Upper lobe of right lung (tissue), 1 donor: ENCODE measurements at regions not wholly inside any gene's neighbourhood (a gene's known extent, or its start where the extent isn't known, plus 50 kb on each side); places are given as distances from the start of the nearest gene placed in this dataset.

Experiments used
- ATAC-seq: fragments of 200-7000 bp; cut with Tn5 transposase; one replicate; pipeline ENCODE4 v1.9.1; 2020; ENCODE audit warnings: mild to moderate bottlenecking, moderate library complexity
- DNase-seq: peaks from one replicate; pipeline ENCODE4 v3.0.0-alpha.2; 2020
- H3K27ac ChIP-seq: fragments of 200-600 bp; one replicate; pipeline ENCODE4 v1.8.0; 2022
- H3K27me3 ChIP-seq: fragments of 200-600 bp; one replicate; pipeline ENCODE4 v1.8.0; 2022; ENCODE audit warnings: mild to moderate bottlenecking
- H3K36me3 ChIP-seq: fragments of 200-600 bp; one replicate; pipeline ENCODE4 v1.8.0; 2022
- H3K4me1 ChIP-seq: fragments of 200-600 bp; one replicate; pipeline ENCODE4 v1.8.0; 2022
- H3K4me3 ChIP-seq: fragments of 200-600 bp; one replicate; pipeline ENCODE4 v1.8.0; 2022; ENCODE audit warnings: mild to moderate bottlenecking
- H3K9me3 ChIP-seq: fragments of 200-600 bp; one replicate; pipeline ENCODE4 v1.8.0; 2022
- intact Hi-C: fragments of 100-400 bp; cut with DNase I; formaldehyde crosslinking; loops from one replicate; pipeline ENCODE4 v1.11.0; 2022
- TF ChIP-seq, protein P1 (sequence below): fragments of 200-600 bp; IDR thresholded peaks from one replicate; pipeline ENCODE4 v1.8.0; 2022; ENCODE audit warnings: antibody characterized with exemption
- donor health status: DM: no; HTN: yes; CAD: no; lungs with severe emphysema.

DNA sequence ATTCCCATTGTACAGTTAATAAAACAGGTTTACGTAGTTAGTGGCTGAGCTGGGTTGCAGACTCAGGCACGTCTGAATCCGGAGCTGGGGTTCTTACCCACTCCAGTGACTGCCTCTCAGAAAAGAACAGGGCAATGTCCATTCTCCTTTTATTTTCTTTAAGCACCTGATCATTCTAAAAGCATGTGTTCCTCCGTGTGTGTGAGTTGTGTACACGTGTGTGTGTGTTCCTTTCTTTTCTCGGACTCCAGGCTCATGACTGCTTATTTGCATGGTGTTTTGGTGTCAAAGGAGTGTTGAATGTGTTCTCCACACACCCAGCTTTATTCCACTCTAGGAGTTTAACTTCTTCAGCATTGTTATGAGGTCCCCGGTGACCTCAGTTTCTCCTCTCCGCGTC is 260.1 kb downstream of the SNX10 start:
- Histone ChIP-seq H3K27me3 (peaks cover 3% of the 10 kb centered on the region), H3K36me3 (no peaks in the 10 kb centered on the region), H3K4me3 (no peak overlapping the region), H3K9me3 (no peaks in the 10 kb centered on the region), H3K4me1 (peaks cover 3% of the 10 kb centered on the region), H3K27ac (no peak overlapping the region)
- DNase-seq (no peak), ATAC-seq (no peak)
- TF ChIP-seq, protein P1, sequence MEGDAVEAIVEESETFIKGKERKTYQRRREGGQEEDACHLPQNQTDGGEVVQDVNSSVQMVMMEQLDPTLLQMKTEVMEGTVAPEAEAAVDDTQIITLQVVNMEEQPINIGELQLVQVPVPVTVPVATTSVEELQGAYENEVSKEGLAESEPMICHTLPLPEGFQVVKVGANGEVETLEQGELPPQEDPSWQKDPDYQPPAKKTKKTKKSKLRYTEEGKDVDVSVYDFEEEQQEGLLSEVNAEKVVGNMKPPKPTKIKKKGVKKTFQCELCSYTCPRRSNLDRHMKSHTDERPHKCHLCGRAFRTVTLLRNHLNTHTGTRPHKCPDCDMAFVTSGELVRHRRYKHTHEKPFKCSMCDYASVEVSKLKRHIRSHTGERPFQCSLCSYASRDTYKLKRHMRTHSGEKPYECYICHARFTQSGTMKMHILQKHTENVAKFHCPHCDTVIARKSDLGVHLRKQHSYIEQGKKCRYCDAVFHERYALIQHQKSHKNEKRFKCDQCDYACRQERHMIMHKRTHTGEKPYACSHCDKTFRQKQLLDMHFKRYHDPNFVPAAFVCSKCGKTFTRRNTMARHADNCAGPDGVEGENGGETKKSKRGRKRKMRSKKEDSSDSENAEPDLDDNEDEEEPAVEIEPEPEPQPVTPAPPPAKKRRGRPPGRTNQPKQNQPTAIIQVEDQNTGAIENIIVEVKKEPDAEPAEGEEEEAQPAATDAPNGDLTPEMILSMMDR, result no peak
- intact Hi-C loops, result no loop called here

GRCh38 chr7:26553128-26553527 is 261.5 kb downstream of the SNX10 start:
- TF ChIP-seq, protein P1, result no peak
- Histone ChIP-seq H3K36me3 (no peaks in the 10 kb centered on the region), H3K27me3 (peaks cover 3% of the 10 kb centered on the region), H3K9me3 (no peaks in the 10 kb centered on the region), H3K4me3 (no peak overlapping the region), H3K27ac (no peak overlapping the region), H3K4me1 (peaks cover 3% of the 10 kb centered on the region)
- intact Hi-C loops, result no loop called here
- ATAC-seq (no peak), DNase-seq (no peak)

DNA sequence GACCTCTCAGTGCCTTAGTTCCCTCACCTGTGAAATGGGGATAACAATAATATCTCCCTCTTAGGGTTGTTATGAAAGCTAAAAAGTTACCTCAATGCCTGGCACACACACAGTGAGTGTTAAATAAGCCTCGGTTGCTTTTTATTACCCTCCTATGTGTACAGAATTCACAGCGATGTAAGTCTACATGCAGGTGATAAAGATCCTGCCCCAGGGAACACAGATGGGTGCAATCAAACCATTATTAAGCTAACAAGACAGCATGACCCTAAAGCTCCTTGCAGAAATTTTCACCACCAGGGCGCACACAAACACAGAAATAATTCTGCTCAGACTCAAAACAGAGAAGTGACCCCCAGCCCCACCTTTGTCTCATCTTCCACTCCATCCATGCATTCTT is 261.9 kb downstream of the SNX10 start:
- TF ChIP-seq, protein P1, result no peak
- DNase-seq (no peak), ATAC-seq (no peak)
- intact Hi-C loops, result no loop called here
- peaks cover 3% of the 10 kb centered on the region for H3K27me3 ChIP-seq
- H3K9me3 ChIP-seq, result no peaks in the 10 kb centered on the region
- no peaks in the 10 kb centered on the region for H3K36me3 ChIP-seq
- no peak overlapping the region for H3K4me3 ChIP-seq
- H3K4me1 ChIP-seq, result peaks cover 3% of the 10 kb centered on the region
- no peak overlapping the region for H3K27ac ChIP-seq

GRCh38 chr7:26554952-26555351 is 263.3 kb downstream of the SNX10 start:
- TF ChIP-seq, protein P1, result no peak
- Histone ChIP-seq H3K4me3 (no peak overlapping the region), H3K4me1 (peaks cover 2% of the 10 kb centered on the region), H3K9me3 (no peaks in the 10 kb centered on the region), H3K36me3 (no peaks in the 10 kb centered on the region), H3K27me3 (peaks cover 3% of the 10 kb centered on the region), H3K27ac (no peak overlapping the region)
- DNase-seq, result no peak
- intact Hi-C loops, result no loop called here
- ATAC-seq, result no peak

GRCh38 chr7:26556061-26556881 is 264.6 kb downstream of the SNX10 start:
- Histone ChIP-seq H3K4me3 (no peak overlapping the region), H3K4me1 (no peaks in the 10 kb centered on the region), H3K27me3 (peaks cover 3% of the 10 kb centered on the region), H3K27ac (no peak overlapping the region), H3K9me3 (no peaks in the 10 kb centered on the region), H3K36me3 (no peaks in the 10 kb centered on the region)
- DNase-seq (no peak), ATAC-seq (no peak)
- intact Hi-C loops, result no loop called here
- TF ChIP-seq, protein P1, result no peak
